Keratinocyte (primary cell): ENCODE measurements at regions not wholly inside any gene's neighbourhood (a gene's known extent, or its start where the extent isn't known, plus 50 kb on each side); places are given as distances from the start of the nearest gene placed in this dataset.

ENCODE experiments used
- EZH2 ChIP-seq: IDR thresholded peaks from one replicate; pipeline ENCODE4 v1.6.1; 2012; ENCODE audit warnings: inconsistent platforms, mild to moderate bottlenecking, low read length, moderate library complexity
- TF ChIP-seq, protein P1 (sequence below), 3 experiments: IDR thresholded peaks in 1 of 3; conservative IDR thresholded peaks in 1 of 3; optimal IDR thresholded peaks in 1 of 3; 2 replicates in 2 of 3; 3 replicates in 1 of 3; pipeline versions ENCODE3 to v1.5.1; 2011; ENCODE audit warnings: low read length in 3 of 3, mild to moderate bottlenecking in 3 of 3, moderate library complexity in 2 of 3, control low read depth in 1 of 3, inconsistent platforms in 1 of 3; ENCODE audit not compliant: insufficient read depth in 2 of 3; ENCODE audit errors: extremely low read depth in 1 of 3

DNA sequence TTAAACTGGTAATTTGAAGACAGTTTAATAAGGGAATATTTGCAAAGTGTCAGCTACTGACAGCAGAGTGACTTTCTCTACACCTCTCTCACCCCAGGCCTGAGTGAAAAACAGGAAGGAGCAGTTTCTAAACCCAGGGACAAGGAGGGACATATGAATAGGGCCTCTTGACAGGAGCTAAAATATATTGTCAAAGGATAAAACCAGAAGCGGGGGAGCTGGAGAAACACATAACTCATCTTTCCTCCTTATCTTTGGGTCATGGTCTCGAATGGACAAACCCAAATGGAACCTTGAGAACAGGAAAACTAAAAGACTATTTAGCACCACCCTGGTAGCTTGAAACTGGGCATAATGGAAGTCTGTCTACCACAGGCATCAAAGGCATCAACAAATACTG lies 197.5 kb upstream of the FOXA2 start:
- TF ChIP-seq, protein P1, sequence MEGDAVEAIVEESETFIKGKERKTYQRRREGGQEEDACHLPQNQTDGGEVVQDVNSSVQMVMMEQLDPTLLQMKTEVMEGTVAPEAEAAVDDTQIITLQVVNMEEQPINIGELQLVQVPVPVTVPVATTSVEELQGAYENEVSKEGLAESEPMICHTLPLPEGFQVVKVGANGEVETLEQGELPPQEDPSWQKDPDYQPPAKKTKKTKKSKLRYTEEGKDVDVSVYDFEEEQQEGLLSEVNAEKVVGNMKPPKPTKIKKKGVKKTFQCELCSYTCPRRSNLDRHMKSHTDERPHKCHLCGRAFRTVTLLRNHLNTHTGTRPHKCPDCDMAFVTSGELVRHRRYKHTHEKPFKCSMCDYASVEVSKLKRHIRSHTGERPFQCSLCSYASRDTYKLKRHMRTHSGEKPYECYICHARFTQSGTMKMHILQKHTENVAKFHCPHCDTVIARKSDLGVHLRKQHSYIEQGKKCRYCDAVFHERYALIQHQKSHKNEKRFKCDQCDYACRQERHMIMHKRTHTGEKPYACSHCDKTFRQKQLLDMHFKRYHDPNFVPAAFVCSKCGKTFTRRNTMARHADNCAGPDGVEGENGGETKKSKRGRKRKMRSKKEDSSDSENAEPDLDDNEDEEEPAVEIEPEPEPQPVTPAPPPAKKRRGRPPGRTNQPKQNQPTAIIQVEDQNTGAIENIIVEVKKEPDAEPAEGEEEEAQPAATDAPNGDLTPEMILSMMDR (optimal IDR thresholded peaks at IDR 0.05 in 1 of 3, IDR thresholded peaks at IDR 0.05 in 1 of 3, conservative IDR thresholded peaks at IDR 0.05 in 1 of 3; ENCODE audit: extremely low read depth in 1 of 3, insufficient read depth in 2 of 3, low read length in 3 of 3) = no peak
- TF ChIP-seq EZH2 = no peak
